DOHH2 (cell line): ENCODE measurements at regions not wholly inside any gene's neighbourhood (a gene's known extent, or its start where the extent isn't known, plus 50 kb on each side); places are given as distances from the start of the nearest gene placed in this dataset.

Experiments used
- H3F3A ChIP-seq: fragments of 200-600 bp; sonication (generic), shearing (Covaris generic); 2 replicates; pipeline ENCODE4 v1.6.0; 2016; ENCODE audit warnings: antibody characterized with exemption, mild to moderate bottlenecking; ENCODE audit not compliant: control insufficient read depth, insufficient read depth
- H3K27ac ChIP-seq: fragments of 200-600 bp; sonication (generic); 2 replicates; pipeline ENCODE4 v1.5.1; 2014; ENCODE audit warnings: low read depth, mild to moderate bottlenecking, low read length, moderate library complexity
- H3K27me3 ChIP-seq: fragments of 200-600 bp; sonication (generic); 2 replicates; pipeline ENCODE4 v1.6.1; 2014; ENCODE audit warnings: mild to moderate bottlenecking, low read length, mixed read lengths; ENCODE audit not compliant: control insufficient read depth
- H3K36me3 ChIP-seq: fragments of 200-600 bp; sonication (generic); 2 replicates; pipeline ENCODE4 v1.6.1; 2014; ENCODE audit warnings: mild to moderate bottlenecking, low read length, moderate library complexity, mixed read lengths; ENCODE audit not compliant: control insufficient read depth
- H3K4me1 ChIP-seq: fragments of 200-600 bp; sonication (generic); 2 replicates; pipeline ENCODE4 v1.6.1; 2014; ENCODE audit warnings: mild to moderate bottlenecking, low read length, mixed read lengths; ENCODE audit not compliant: control insufficient read depth
- H3K4me2 ChIP-seq: fragments of 200-600 bp; sonication (generic); 2 replicates; pipeline ENCODE4 v1.6.0; 2014; ENCODE audit warnings: mild to moderate bottlenecking, low read length, moderate library complexity
- H3K4me3 ChIP-seq: fragments of 200-600 bp; sonication (generic); 2 replicates; pipeline ENCODE4 v1.5.1; 2014; ENCODE audit warnings: mild to moderate bottlenecking, low read length, mixed read lengths
- H3K79me2 ChIP-seq: fragments of 200-600 bp; sonication (generic); 2 replicates; pipeline ENCODE4 v1.6.1; 2014; ENCODE audit warnings: mild to moderate bottlenecking, low read length, mixed read lengths; ENCODE audit not compliant: control insufficient read depth
- H3K9me2 ChIP-seq: fragments of 200-600 bp; sonication (generic); replicated peaks from 2 replicates; pipeline ENCODE4 v1.6.1; 2014; ENCODE audit warnings: mild to moderate bottlenecking, low read length, mixed read lengths; ENCODE audit not compliant: control insufficient read depth
- H3K9me3 ChIP-seq: fragments of 200-600 bp; sonication (generic); 2 replicates; pipeline ENCODE4 v1.6.1; 2014; ENCODE audit warnings: antibody characterized with exemption, low read length, mixed read lengths; ENCODE audit not compliant: control insufficient read depth, insufficient read depth
- H4K20me1 ChIP-seq: fragments of 200-600 bp; sonication (generic); 2 replicates; pipeline ENCODE4 v1.6.0; 2014; ENCODE audit warnings: low read depth, mild to moderate bottlenecking, antibody characterized with exemption, low read length, moderate library complexity; ENCODE audit not compliant: control insufficient read depth, insufficient read depth
- CTCF ChIP-seq: fragments of 200-600 bp; sonication (generic); IDR thresholded peaks from one replicate; pipeline ENCODE4 v1.5.1; 2014; ENCODE audit warnings: antibody characterized with exemption, mild to moderate bottlenecking, low read depth, low read length; ENCODE audit not compliant: poor library complexity, severe bottlenecking
- EZH2phosphoT487 ChIP-seq: fragments of 200-600 bp; sonication (generic); IDR thresholded peaks from 2 replicates; pipeline ENCODE4 v1.6.1; 2017; ENCODE audit warnings: borderline replicate concordance, mild to moderate bottlenecking, antibody characterized with exemption, low read length, moderate library complexity, mixed read lengths

GRCh38 chr4:134408897-134409296 is 207.3 kb upstream of the PABPC4L start:
- Histone ChIP-seq H3K79me2 (no peaks in the 10 kb centered on the region), H3K36me3 (no peaks in the 10 kb centered on the region), H3K9me2 (no peaks in the 10 kb centered on the region), H3K27ac (no peak overlapping the region), H3K4me3 (no peak overlapping the region), H3K9me3 (no peaks in the 10 kb centered on the region), H3K4me2 (no peak overlapping the region), H3K4me1 (no peaks in the 10 kb centered on the region), H4K20me1 (no peaks in the 10 kb centered on the region), H3F3A (no peaks in the 10 kb centered on the region), H3K27me3 (no peaks in the 10 kb centered on the region)
- no peak for TF ChIP-seq CTCF
- TF ChIP-seq EZH2phosphoT487, result no peak

GRCh38 chr4:134401798-134402197 is 200.2 kb upstream of the PABPC4L start:
- Histone ChIP-seq H3K4me1 (no peaks in the 10 kb centered on the region), H3K9me2 (no peaks in the 10 kb centered on the region), H3K79me2 (no peaks in the 10 kb centered on the region), H3F3A (no peaks in the 10 kb centered on the region), H4K20me1 (no peaks in the 10 kb centered on the region), H3K27ac (no peak overlapping the region), H3K27me3 (no peaks in the 10 kb centered on the region), H3K4me2 (no peak overlapping the region), H3K4me3 (no peak overlapping the region), H3K9me3 (no peaks in the 10 kb centered on the region), H3K36me3 (no peaks in the 10 kb centered on the region)
- TF ChIP-seq EZH2phosphoT487, result no peak
- TF ChIP-seq CTCF, result no peak

- Histone ChIP-seq H3K9me3 (no peaks in the 10 kb centered on the region), H4K20me1 (no peaks in the 10 kb centered on the region), H3K27me3 (no peaks in the 10 kb centered on the region), H3K4me3 (no peak overlapping the region), H3K4me2 (no peak overlapping the region), H3K36me3 (no peaks in the 10 kb centered on the region), H3K4me1 (no peaks in the 10 kb centered on the region), H3F3A (no peaks in the 10 kb centered on the region), H3K79me2 (no peaks in the 10 kb centered on the region), H3K9me2 (no peaks in the 10 kb centered on the region), H3K27ac (no peak overlapping the region)
- TF ChIP-seq EZH2phosphoT487 (no peak), CTCF (no peak)
Observed at GRCh38 chr4:134393592-134393991, 192.0 kb upstream of the PABPC4L start.

GRCh38 chr4:134390319-134390718 is 188.7 kb upstream of the PABPC4L start:
- Histone ChIP-seq H3K4me1 (no peaks in the 10 kb centered on the region), H3K79me2 (no peaks in the 10 kb centered on the region), H3K9me3 (no peaks in the 10 kb centered on the region), H3K36me3 (no peaks in the 10 kb centered on the region), H3K9me2 (no peaks in the 10 kb centered on the region), H3K27ac (no peak overlapping the region), H3K27me3 (no peaks in the 10 kb centered on the region), H3F3A (no peaks in the 10 kb centered on the region), H4K20me1 (no peaks in the 10 kb centered on the region), H3K4me2 (no peak overlapping the region), H3K4me3 (no peak overlapping the region)
- TF ChIP-seq CTCF (no peak), EZH2phosphoT487 (no peak)
